Cardiac fibroblast (primary cell): ENCODE measurements at regions not wholly inside any gene's neighbourhood (a gene's known extent, or its start where the extent isn't known, plus 50 kb on each side); places are given as distances from the start of the nearest gene placed in this dataset.

Experiments
- DNase-seq, 2 donors: peaks; one replicate each; pipeline versions ENCODE4 v3.0.0 to v3.0.0-alpha.2; 2010; ENCODE audit warnings: low read depth in 2 of 2
- H3K4me3 ChIP-seq, 2 donors: replicated peaks in 1 of 2; 1 replicate in 1 of 2; 2 replicates in 1 of 2; pipeline ENCODE4 v1.5.1; 2011; ENCODE audit warnings: low read depth in 2 of 2, low read length in 2 of 2, mild to moderate bottlenecking in 2 of 2, moderate library complexity in 1 of 2
- CTCF ChIP-seq: IDR thresholded peaks from one replicate; pipeline ENCODE4 v1.5.1; 2011; ENCODE audit warnings: low read depth, mild to moderate bottlenecking, low read length, inconsistent platforms

GRCh38 chr2:150767991-150768746 lies 280.7 kb upstream of the RND3 start:
- DNase-seq: no peak
- H3K4me3 ChIP-seq: no peak overlapping the region
- no peak for TF ChIP-seq CTCF

GRCh38 chr2:150762571-150762970 lies 275.1 kb upstream of the RND3 start:
- H3K4me3 ChIP-seq: no peak overlapping the region
- no peak for DNase-seq
- no peak for TF ChIP-seq CTCF

GRCh38 chr2:150759531-150759930 lies 272.1 kb upstream of the RND3 start:
- no peak for TF ChIP-seq CTCF
- no peak for DNase-seq
- H3K4me3 ChIP-seq: no peak overlapping the region

GRCh38 chr2:150759106-150759505 lies 271.6 kb upstream of the RND3 start:
- no peak overlapping the region for H3K4me3 ChIP-seq
- DNase-seq: peak in 1 of 2 donors; percentile 21
- TF ChIP-seq CTCF: no peak

- H3K4me3 ChIP-seq: no peak overlapping the region
- DNase-seq: no peak
- no peak for TF ChIP-seq CTCF
Observed at GRCh38 chr2:150752229-150752628, 264.8 kb upstream of the RND3 start.

- TF ChIP-seq CTCF: no peak
- no peak overlapping the region for H3K4me3 ChIP-seq
- no peak for DNase-seq
Observed at GRCh38 chr2:150750720-150751119, 263.3 kb upstream of the RND3 start.

- no peak overlapping the region for H3K4me3 ChIP-seq
- no peak for TF ChIP-seq CTCF
- no peak for DNase-seq
Observed at GRCh38 chr2:150742094-150742493, 254.6 kb upstream of the RND3 start.
